HG03039 (cell line): ENCODE measurements at regions not wholly inside any gene's neighbourhood (a gene's known extent, or its start where the extent isn't known, plus 50 kb on each side); places are given as distances from the start of the nearest gene placed in this dataset.

ENCODE experiments used
- ATAC-seq: cut with Tn5 transposase; IDR thresholded peaks from one replicate; pipeline ENCODE4 v1.9.1; 2021; ENCODE audit warnings: mild to moderate bottlenecking, moderate library complexity; ENCODE audit not compliant: unreplicated experiment

DNA sequence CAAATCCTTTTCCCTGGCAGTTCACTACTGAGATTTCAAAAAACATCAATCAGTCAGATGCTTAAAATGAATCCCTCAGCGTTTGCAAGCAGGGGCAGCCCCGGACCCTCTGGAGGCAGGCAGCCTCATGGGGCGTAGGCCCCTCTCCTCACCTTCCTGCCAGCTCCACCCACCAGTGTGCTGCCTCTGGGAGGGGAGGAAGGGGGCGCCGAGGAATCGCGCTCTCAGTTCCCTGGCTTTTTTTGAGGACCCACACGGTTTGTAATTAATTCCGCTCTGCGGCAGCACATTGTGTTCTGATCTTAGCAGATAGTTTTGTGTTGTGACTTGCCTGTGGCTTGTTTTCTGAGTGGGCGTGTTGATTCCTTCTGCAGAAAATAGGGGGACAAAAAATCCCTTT is 159.9 kb downstream of the KLF13 start:
- ATAC-seq: no peak

DNA sequence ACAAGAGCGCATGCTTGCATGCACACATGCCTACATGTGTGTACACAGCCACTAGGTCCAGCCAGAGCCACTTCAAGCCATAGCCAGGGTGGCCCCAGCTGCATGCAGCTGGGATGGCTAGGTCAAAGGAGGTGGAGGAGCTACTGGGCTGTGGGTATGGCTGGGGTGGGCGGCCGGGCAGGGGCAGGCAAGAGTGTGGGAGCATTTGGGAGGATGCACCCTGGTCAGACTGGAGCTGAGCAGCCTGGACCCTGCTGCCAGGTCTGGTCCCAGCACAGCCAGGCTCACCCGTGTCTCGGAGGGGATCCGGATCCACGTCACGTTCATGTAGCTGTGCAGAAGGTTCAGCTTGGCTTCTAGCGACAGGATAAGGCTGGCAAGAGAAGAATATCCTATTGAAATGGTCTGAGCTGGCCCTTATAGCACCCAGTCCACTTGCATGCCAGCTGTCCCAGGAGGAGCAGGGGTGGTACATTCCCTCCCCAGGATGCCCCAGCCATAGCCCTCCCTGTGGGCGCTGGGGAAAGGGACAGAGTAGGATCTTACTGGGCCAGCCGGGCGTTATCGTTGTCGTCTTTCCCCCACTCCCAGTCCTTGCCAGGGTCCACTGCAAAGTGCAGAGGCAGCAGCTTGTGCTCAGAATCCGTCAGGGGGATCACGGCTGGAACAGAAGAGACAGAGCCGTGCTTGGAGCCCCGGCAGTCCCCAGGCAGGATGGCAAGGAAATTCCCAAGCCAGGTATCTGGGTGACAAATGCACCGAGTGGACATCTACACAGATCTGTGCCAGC is 160.5 kb downstream of the KLF13 start:
- no peak for ATAC-seq

DNA sequence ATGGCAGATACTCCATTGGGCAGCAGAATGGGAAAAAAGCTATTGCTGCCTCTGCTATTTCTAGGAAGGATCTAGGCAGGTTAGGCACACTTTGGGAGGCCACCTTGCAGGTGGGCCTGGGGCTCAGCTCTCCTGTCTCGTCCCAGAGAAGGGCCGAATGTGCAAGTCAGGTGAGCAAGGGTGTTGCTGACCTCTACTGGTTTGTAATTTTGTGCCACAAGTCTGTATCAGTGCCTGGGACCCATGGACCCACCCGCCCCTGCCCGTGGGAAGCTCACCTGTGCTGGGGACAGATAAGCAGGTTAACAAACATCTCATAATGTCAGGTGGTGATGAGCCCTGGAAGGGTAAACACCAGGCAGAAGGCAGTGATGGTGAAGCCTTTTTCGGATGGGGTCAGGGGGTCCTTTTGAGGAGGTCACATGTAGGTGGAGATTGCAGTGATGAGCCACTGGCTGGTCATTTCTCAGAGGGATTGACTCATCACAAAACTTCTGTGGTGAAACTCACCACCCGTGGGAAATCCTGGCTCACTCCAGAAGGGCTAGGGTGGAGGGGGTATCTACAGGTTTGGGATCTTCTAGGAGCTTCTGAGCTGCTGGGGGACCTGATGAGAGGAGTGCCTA is 161.3 kb downstream of the KLF13 start:
- peak; percentile 42 for ATAC-seq

DNA sequence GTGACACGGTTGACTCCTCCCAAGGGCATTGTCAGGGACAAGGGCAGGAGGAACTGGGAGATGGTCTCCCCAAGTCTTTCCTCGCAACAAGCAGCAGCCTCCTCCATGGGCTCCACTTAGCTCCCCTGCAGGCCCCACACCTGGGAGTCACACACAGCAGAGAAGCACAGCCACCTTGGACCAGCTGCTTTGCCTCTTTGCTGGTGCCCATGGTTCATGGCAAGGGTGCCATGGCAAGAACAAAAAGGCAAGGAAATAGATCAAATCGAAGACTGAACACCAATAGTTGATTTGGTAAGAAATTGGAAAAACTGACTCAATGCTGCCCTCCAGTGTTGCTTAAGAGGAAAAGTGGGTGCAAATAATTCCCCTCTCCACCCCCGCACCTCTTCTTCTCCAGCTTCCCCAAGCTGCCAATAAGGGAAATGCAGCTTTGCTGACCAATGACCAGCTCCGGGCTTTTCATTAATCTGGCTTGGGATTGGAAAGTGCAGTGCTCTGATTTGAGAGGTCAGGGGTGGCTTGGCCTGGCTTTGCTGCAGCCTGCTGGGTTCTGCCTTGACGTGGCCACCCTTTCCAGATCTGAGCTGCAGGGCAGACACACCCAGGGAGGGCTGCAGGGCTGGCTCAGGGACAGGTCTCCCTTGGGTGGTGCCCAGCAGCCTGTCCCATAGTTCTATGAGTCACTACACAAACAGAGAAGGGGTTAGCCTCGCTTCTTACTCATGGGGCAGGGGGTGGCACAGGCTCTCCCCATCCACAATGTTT is 162.0 kb downstream of the KLF13 start:
- ATAC-seq: peak; percentile 28

DNA sequence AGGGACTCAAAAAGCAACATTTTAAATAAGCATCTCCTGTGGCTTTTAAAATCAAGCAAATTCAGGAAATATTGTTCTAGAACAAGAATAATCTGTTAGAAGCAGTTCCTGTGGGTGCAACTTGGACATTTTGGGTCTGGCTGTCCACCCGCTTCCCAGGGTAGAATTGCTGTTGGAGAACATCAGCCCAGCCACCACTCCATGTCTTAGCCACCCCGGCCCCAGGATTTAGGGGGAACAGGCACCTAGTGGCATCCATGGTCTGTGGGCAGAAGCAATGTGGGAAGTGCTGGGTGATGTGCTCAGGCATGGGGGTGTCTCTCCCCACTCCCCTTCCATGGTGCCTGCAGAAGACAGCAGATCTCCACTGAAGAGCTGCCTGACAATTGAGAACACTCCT is 162.6 kb downstream of the KLF13 start:
- ATAC-seq: no peak

DNA sequence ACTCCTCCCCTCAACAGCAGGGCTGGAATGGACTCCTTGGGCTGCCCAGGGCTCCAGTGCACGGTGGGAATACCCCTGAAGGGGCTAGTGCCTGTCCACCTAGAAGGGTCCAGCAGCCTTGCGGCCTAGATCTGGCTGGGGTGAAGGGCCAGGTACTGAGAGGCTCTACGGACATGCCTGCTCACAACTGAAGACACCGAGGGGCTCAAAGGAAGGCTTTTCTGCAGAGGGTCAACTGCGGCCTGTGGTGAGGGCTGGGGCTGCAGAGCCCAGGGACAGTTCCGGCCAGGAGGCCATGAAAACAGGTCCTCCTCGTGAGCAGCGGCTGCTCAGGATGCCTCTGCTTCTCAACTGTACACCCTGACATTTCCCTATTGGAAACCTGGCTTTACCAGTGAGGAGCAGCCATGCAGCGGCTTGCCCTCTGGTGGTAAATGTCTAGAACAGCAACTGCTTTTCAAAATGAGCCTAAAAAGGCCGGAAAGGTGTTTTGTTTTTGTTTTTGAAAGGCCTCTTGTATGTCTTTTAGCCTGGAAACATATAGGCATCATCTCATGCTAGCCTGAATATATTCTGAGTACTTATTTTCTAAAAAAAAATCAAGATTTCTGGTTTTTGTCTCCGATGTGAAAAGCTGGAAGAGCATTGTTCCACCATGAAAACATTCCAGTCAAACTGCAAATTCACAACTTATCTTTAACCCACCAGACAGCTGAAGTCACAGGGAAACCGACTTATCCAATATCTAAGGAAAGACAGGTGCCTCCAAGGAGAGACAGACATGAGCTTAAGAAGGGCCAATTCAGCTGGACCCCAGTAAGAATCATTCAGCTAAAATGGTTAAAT is 163.4 kb downstream of the KLF13 start:
- ATAC-seq: no peak

DNA sequence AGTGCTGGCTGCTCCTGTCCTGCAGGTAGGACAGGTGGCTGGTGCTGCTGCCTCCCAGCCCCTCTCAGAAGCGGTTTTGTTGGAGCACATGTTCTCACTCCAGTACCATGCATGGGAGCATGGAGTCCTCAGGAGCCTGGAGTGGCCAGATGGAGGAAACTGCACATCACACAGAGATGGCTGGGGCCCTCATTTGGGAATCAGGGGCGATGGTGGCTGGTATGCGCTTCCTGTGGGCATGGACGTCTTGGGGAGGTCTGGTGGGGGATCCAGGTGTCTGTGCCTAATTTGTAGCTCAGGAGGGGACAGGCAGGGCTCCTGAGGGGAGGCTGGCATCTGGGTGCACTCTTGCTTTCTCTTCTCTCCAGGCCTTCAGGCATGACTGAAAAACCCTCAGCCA is 168.2 kb downstream of the KLF13 start:
- ATAC-seq: no peak

DNA sequence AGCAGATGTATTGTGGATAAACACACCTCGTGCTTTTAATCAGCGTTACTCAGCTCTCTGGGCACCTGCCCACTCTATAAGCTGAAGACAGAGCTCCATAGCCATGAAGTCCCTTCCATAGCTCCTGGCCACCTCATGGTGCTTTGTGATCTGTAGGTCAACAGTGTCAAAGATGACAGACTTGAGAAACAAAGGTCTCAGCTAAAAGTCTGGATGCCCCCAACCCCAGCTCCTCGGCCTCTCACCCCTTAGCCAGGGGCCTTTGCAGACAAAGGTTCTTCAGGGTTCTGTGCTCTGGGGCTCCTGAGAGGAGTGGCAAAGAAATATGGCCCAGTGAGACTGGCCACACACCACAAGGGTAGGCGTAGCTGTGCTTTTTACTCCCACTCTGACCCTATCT is 168.6 kb downstream of the KLF13 start:
- ATAC-seq: no peak

DNA sequence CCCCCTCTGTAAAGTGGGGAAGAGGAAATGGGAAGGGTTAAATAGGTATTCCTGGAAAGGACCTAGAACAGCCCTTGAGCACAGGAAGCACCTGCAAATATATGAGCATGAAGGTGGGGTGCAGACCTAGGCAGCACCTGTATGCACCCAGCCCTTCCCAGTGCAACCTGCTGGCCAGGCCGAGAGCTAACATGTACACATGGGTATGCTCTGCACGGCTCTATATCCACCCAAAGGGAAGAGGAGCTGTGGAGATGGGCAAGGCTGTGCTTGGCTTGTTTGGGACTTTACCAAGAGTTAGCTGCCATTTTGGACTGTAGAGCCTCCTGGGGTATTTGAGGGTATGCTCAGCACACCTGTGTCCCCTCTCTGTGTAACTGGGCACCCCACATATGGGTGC is 171.2 kb downstream of the KLF13 start:
- ATAC-seq: no peak

DNA sequence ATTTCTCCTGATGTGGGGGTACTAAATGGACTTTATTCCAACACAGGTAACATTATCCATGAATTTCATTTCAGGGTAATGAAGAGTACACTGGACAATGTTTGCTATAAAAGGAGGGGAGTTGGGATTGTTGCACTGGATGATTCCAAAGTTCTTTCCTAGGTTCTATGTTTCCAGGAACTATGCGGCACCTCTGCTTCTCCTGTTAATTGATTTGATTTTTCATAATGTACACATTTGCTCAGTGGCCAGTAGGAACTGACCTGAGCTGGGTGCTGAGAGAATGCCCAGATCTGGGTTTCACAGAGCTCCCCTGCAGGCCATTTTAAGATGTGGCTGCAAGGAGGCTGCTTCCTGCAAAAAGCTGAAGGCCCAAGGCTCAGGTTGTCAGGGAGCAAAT is 171.7 kb downstream of the KLF13 start:
- ATAC-seq: no peak

DNA sequence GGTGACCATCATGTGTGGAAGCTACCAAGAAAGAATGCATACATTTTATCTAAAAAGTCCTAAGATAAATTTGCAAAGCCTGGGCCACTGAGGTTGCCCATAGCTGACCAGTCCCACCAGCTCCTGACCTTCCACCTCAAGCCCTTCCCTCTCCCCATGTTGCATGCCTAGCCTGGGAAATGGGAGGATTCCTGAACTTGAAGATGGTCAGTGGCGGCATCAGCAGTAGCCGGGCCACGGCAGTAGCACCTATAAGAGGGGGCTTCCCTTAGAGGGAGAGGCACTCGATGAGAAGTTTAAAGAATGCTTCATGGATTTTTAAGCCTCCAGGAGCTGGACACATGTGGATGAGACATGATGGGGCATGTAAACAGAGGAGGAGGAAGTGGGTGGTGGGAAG is 172.1 kb downstream of the KLF13 start:
- ATAC-seq: no peak

DNA sequence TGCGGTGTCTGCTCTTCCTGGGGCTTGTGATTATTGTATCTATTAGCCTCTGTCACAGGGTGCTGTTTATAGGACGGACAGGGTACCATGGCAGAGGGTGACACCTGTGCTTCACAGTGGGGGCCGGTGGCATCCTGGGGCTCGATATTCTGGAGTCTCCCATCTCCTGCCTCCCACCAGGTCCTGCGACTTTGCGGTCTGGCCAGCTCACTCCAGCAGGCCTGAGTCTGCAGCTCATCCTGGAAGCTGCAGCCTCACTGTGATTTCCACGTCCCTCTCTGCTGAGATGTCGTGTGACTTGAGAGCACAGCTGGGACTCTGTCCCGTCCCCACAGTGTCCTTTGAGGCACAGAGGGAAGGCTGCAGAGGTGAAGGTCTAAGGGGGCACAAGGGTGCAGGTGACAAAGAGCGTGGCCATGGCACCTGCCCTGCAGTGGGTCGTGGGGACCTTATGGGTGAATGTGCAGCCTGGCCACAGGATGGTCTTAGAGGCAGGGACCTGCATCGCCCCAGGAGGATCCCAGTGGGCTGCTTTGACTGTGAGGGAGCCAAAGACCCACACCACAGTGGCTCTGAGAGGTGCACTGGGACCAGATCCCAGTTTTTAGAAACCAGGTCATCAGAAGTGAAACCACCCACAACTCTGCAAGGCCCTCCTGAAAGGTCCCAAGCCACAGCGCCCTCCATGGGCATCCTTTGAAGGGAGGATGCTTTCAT is 172.8 kb downstream of the KLF13 start:
- ATAC-seq: no peak

DNA sequence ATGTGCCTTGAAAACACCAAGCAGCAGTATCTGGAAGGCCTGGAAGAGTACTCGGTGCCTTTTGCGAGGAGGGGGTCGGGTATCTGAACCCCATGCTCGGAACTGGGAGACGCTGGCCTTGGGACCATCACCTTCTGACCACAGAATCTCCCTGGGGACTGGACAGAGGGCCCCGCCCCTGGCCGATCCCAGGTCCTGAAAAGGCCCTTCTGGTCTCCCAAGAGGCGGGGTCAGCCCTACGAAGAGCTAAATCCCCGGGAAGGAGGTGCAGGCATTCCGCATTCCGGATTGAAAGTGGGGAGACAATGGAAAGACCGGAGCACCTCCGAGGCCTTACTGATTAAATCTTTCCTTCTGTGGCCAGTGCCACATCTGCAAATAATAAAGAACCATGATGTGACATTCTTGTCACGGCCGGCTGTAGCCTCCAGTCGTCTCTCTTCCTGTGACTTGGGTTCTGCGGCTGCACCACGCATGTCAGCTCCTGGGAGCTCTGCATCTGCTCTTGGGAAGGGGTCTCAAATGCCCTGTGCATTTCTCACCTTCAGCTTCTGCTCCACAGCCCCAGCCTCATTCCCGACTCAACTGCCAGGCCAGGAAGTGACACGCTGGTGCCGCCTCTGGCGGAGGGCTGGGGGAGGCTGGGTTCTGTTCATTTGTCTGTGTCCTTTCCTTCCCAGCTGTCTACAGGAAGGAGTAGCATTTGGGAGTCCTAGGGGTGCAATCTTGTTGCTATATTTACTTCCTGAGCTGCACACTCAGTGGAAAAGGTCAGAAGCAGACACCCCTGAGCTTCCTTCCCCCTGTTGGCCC is 173.5 kb downstream of the KLF13 start:
- no peak for ATAC-seq

DNA sequence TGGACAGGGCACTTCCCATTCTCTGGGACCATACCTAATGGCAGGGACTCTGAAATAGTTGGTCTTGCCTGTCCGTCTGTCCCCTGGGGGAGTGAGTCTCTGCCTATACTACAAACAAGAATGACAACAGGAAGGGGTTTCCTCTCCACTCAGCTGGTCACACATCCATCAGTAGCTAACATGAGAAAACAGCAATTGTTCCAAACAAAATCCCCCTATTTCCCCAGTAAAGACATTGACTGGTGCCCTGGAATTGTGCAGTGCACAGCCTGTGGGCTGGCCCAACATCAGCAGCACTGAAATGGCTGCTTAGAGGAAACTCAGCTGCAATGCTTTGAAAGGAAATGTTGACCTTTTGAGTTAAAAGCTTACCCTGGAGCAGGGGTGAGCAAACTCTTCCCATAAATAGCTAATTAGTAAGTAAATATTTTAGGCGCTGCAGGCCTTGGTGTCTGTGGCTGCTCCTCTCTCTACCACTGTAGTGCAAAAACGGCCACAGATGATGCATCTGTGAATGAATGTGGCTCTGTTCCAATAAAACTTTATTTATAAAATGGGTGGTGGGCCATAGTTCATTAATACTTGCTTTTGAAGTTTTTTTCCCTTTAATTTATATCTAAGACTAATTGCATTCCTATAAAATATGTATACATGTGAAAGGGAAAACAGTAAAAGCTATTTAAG is 174.3 kb downstream of the KLF13 start:
- no peak for ATAC-seq

DNA sequence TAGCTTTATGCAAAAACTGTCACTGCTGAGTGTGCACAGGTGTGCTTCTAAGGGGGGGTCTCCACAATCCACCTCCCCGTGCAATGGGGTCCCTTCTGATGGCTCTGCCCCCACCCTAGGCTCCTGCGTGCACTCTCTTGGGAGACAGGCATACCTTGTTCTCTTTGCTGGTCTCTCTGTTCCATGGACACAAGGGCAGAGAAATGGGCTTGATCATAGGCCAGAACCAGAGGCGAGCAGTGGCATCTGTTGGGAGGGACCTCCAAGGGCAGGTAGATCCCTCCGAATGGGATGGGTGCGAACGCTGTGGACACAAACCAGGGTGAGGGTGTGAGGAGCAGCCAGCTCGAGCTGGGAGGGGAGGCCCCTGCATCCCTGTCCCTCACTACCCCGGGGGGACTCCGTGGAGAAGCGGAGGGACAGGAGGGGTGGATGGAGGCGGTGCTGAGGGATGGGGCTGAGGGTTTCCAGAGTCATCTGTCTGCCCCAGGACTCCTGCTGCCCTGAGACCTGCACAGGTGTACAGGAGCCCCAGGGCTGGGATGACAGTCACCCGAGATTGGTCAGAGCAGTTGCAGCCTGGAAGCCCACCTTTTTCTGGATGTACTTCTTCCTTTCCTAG is 175.0 kb downstream of the KLF13 start:
- ATAC-seq: no peak

DNA sequence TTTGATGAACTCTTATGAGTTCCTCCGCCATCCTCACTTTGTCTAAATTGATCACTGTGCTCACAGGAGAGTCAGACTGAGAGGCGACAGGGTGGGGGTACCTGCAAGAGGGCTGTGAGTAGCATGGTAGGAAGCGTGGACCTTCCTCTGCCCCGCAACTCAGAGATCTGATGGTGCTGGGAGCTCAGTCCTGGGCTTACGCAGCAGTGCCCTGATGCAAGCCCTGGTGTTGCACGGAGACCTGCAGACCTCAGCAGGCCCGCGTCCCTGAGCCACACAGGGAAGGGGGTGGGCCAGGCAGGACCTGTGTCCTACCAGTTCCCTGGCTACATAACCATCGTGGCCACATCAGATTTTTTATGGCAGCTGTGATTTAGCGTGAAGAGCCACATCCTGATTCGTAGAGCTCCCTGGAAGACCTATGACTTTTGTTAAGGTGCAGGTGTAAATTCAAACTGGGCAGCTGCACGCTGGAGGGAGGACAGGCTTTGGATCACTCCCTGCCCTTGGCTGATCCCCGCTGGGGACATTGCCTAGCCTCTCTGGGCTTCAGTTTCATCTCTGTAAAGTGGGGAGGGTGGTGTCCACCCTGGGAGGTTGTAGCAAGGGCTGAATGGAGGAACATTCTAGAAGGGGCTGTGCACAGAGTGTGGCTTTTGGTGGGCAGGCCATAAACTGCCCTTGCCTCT is 176.1 kb downstream of the KLF13 start:
- ATAC-seq: no peak

DNA sequence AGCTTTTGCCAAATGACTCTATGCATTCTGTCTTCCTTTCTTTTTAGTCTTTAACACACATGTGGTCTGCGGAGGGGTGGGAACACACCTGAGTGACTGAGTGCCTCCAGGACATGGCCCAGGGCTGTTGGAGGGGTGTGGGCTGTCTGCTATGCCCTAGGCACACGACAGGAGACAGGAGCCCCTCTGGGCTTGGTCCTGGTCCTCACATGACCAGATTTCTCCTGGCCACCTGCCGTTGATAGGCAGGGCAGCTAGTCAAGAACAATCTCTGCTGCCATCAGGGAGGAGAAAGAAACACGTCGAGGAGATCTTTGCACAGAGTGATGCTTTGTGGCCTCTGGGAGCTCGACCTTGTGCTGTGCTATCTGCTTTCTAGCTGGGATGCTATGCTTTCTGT is 176.6 kb downstream of the KLF13 start:
- no peak for ATAC-seq
